Stimulated activated CD4-positive, alpha-beta T cell treated with anti-CD3 and anti-CD28 coated beads, Interleukin-15, amount 100 ng/mL, for 24 hours (primary cell): ENCODE measurements at regions not wholly inside any gene's neighbourhood (a gene's known extent, or its start where the extent isn't known, plus 50 kb on each side); places are given as distances from the start of the nearest gene placed in this dataset.

Experiments
- DNase-seq: peaks from one replicate; pipeline ENCODE4 v3.0.0-alpha.2; 2020

DNA sequence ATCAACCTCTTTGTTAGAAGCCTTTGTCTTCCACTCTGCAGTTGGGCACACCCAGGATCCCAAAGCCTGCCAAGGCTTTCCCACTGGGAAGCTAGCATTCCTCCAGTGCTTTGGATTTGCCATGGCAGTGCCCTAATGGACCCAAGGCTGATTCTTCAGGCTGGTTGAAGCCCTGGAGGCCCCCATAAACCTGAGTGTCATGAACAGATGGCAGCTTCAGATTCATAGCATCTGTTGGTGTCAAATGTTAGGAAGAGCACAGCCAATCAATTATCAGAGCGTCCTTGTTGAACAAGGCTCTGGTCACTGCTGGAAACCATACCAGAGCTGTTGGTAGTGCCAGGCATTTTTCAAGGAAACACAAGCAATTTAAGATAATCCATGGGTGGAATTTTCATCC, 241.1 kb upstream of the KLF4 start:
- DNase-seq, result no peak

DNA sequence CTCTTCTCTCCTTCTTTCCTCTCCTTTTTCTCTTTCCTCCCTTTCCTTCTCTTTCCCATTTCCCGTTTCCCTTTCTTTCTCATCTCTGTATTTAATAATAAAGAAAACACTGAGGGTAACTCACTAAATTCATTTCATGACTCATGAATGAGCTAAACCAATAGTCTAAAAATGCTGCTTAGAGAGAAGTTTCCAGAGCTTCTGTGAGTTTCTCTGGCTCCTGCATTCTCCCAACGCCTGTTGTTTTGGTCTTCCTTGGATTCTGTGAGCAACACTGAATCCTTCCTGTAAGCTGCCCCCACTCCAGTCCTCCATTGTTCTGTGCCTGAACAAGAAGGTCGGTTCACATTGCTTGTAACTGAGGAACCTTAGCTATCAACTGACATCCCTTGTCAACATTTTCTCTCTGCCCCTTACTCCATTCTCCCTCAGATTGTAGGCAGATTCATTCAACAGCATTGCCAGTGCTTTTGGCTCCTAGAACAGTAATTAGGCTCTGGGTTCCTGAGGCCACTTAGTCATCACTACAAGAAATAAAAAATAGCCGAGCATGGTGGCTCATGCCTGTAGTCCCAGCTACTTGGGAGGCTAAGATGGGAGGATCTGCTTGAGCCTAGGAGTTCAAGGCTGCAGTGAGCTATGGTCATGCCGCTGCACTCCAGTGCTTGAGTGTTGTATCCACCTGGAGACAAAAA, 237.7 kb upstream of the KLF4 start:
- no peak for DNase-seq

DNA sequence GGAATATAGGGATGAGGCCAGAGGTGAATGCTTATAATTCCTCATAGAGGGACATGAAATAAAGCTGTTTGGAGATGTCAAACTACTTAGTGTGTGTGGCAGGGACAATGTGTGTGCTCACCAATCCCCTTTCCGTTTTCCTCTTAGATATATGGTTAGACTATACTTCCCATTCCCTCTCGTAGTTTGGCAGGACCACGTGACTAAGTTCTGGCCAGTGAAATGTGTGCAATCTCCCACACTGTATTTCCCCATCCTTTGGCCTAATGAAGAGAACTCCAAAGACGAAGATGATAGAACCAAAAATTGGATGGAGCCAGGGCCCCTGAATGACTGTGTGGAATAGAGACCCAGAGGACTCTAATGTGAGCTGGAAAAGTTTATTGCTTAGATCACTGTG, 233.4 kb upstream of the KLF4 start:
- DNase-seq, result no peak

DNA sequence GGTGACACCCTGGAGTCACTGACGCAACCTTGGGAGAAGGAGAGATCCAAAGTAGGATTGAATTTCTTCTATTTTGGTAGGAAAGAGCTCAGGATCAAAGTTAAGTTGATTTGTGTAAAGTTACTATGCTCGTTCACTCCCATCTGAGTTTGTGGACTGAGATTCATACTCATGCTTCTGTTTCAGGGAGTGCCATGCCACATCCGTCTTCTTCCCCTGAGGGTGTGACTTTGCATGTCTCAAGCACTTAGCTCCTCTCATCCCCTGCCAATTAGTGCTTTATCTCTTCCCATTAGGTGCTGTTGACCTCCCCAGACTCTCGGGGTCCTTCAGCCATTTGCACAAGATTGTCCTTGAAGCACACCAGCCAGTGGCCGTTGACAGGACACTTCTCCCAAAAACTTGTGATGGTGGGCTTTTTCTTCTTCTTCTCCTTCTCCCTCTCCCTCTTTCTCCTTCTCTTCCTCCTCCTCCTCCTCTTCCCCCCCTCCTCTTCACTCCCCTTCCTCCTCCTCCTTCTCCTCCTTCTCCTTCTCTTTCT, 232.2 kb upstream of the KLF4 start:
- DNase-seq, result no peak

DNA sequence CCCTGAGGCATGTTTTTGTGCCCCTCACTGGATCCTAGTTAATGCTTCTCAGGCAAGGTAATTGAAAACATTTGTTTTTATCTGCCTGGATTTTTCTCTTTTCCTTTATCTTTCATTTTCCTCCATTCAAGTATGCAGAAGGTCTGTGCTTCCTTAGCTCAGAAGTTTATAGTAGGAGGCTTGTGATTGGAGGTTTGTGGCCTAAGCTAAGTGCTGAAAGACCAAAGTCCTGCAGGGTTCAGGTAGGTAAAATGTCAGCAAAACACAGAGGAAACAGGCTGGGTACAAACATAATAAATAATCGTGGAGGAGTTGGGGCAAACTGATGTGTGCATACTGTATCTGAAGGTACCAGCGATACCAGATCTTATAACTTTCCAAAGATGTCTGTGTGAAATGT, 230.9 kb upstream of the KLF4 start:
- DNase-seq, result no peak

DNA sequence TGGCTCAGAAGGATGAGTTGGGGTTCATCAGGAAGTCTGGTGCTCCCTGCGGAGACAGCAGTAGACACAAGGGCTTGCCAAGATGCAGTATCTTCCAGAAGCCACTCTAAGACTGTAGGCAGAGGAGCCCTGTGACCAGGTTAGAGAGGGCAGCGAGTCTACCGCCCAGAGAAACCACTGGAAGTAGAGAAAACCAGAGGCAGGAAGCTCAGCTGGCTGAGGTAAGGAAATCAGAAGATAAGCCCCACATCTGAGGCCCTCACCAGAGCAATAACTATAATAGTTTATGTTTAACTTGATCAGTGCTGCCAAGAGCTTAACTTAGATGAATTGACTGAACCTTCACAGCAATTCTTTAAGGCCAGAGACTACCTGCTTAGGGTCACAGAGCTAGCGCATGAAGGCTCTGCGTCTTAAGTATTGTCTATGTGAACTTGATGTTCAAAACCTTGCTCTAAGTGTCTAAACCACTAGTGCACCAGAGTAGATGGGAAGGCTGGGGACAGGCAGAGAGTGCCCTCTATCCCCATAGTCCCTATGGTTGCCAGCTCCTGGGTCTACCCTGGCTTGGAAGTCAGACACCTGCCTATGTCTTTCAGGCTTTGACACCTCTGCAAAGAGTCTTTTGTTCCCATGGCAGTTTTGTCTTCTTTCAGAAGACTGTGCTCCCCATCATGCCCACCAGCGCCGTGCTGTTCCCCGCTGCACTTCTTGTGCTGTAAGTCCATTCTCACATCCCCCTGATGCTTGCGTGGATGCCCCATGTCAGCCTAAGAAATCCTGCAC, 228.2 kb upstream of the KLF4 start:
- no peak for DNase-seq

DNA sequence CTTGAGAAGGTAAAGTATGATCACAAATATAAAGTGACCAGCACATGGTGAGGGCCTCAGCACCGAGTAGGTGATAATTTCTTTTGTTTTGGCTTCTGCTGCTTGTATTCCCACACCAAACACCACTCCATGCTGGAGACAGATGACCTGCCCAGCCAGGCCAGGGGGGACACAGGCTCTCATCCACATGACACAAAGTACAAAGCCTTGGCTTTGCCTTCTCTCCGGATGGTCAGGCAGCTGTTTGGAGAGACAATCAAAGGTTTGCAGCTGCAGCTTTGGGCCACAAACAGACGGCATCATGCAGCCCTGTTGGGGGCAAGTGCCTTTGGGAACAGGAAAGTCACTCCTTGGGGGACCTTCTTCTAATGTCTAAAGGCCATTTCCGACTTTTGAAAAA, 226.2 kb upstream of the KLF4 start:
- DNase-seq, result no peak

DNA sequence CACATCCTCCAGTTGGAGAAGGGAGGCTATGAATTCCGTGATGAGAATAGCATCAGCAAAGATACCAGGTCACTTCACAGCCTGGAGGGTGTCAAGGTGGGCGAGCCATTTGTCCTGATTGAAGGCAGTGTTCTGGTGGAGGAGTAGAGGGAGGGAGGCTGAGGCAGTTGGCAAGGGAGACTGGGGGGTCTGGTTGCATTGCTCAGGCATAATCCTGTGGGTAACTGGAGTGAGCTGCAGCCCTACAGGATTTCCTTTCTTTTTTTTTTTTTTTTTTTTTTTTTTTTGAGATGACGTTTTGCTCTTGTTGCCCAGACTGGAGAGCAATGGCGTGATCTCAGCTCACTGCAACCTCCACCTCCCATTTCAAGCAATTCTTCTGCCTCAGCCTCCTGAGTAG, 223.9 kb upstream of the KLF4 start:
- DNase-seq, result no peak

DNA sequence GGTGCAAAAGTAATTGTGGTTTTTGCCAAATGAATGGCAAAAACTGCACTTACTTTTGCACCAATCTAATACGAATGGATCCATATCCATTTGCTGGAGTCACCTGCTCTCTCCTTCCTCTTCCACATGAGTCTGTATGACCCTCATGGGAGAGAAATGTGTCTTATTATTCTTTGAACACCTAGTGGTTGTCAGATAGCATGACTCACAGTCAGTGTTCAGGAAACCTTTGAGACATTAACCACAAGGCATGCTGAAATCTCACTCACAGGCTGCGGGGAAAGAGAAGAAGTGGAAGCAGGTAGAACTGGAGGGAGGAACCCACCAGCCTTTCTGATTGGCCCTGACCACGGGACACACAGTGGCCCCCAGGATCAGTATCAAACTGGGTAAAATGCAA, 222.8 kb upstream of the KLF4 start:
- no peak for DNase-seq

DNA sequence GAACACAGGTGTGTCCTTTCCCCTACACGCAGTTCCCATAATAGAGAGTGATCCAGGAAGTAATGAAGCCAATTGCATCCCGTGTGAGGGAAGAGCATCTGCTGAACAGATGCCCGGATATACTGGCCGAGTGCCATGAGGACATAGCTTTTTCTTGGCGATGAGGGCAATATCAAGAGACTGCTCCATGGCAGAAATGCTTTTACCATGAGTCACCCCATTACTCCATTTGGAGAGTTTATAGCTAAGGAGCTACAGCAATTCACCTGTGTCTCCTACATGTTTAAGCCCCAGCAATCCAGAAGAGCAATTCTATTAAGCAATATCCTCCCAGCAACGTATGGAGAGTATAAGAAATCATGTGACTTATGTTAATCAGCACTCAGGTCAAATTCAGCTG, 222.0 kb upstream of the KLF4 start:
- DNase-seq, result no peak

DNA sequence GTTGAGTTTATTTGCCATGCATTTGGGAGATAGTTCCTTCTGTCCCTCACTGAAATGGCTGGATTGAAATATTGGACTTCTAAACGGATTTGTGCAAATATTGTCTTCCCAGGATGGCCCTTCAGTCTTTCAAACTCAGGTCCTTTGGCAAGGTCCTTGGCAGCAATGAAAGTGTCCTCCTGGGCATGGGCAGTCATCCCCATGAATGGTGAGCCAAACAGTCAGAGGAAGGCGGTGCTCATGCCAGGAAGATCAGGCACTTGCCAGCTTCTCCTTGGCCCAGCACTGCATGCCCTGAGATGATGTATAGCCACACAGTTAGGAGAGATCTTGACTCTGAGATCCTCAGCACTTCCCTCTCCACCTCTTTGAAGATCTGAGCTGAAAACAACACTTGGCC, 221.4 kb upstream of the KLF4 start:
- no peak for DNase-seq

DNA sequence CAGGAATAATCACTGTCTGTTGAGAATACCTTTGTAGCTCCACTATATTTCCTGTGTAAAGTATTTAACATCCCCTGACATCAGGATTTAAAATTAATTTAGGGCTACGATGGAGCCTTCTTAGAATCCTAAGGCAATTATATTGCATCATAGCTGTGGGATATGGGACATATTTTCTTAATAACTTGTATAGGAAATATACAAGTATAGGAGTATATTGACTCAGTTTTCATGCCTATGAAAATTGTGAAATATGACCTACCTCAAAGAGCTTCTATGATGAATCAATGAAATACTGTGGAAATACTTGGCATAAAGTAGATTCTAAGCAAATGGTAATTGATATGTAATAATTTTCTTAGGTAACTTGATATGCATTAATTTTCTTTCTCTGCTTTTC, 221.0 kb upstream of the KLF4 start:
- DNase-seq, result no peak

DNA sequence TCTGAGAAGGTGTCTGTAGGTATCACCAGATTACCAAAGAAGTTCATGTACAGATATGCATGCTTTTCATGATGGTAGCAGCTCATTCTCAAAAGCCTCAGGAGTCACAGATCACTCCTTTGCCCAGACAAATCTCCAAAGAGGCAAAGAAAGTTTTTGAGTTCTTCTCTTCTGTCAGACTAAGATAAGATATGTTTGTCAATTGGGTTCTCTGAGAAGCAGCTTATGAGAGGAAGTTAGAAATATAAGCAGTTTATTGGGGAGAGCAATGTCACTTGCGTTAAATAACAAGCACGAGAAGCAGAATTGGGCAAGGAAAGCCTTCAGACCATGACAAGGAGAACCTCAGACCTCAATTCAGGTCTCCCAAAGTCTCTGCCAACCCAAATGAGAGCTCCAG, 219.2 kb upstream of the KLF4 start:
- no peak for DNase-seq

DNA sequence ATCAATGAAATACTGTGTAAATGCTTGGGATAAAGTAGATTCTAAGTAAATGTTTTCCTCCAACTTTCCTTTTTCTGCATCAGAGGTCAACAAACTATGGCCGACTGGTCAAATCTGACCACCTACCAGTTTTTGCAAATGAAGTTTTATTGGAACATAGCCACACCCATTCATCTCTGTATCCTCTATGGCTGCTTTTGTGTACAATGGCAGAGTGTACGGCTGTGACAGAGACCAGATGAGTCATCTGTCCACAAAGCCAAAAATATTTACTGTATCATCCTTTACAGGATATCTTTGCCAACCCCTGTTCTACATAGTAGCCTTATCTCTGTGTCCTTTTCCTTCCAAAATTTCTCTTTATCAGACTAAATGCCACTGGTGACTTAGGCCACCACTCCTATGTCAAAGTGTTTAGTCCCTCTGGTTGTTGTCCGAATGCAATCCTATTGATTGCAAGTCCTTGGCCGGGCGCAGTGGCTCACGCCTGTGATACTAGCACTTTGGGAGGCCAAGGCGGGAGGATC, 218.4 kb upstream of the KLF4 start:
- no peak for DNase-seq

DNA sequence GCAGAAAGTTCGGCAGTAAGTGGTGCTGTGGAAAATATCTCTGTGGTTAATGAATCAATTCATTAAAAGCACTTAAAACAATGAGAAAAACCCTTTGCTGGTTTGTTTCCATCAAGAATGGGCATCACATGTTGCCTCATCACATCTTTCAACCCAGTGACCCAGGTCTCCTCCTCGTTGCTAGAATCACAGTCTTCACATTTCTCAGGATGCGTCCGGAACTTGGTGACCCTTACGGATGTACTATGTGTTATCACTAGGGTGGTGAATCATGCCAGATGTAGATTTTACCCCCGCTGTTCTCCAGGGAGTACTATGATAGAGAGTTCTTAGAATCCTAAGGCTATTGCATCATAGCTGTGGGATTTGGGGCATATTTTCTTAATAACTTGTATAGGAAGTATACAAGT, 217.9 kb upstream of the KLF4 start:
- DNase-seq, result no peak

DNA sequence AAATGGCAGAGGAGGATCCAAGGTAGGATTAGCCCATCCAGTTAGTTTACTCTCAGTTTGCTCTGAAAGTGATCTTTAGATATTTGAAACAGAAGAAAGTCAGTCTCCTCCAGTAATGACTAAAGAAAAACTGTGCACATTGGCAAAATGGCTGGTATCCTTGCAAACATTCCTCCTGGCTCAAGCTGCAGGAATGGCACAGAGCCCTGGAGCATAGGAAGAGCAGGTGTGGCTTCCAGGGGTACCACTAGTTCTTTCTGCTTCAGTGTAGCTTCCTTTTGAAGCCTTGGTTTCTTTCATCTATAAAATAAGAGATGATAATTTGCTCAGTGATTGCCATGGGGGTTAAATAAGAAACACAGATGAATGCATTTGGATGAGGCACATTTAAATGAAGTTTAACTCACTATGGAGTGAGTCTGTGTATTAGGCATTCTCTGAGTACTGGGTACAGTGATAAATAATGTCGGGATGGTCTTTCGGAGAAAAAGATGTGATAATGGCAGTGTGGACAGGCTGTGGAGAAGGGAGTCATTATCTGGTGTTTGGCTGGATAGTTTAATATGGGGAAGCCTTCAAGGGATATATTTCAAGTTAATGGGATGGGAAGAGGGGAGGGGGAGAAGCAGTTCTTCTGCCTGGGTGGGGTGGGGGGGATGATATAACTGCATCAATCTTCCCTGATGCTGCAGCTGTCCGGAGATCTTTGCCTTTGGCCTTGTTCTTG, 217.3 kb upstream of the KLF4 start:
- no peak for DNase-seq

DNA sequence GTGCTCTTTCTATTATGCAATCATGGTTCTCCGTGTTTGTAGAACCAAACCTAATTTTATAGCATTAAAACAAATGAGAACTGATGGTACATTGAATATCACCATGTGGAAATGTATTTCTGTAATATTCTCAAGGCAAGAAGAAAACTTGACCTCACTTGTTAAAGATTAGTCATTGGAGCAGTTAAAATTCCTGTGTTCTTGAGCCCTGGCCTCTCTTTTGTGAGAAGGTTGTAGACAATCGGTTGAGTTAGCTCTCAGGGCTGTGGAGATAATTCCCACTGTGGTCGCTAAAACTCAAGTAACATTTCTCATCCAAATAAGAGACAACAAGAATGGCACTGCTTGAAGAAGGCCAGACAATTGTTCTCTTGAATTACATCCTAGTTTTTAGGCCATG, 216.0 kb upstream of the KLF4 start:
- DNase-seq, result no peak

DNA sequence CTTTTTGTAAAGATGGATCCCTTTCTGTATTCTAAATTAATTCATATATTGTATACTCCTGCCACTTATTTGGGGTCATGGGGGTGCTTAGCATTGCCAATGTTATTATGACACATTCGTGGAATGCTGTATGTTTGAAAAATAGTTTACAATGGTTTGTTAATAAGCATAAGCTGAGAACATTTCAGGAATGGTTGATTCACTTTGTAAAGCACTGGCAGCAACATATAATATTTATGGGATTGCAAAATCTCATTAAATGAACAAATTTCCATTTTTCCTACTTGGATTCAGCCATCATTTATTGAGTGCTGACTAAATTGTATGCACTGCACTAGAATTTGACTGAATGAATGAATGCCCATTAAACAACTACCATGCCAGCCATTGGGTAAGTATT, 215.2 kb upstream of the KLF4 start:
- no peak for DNase-seq

DNA sequence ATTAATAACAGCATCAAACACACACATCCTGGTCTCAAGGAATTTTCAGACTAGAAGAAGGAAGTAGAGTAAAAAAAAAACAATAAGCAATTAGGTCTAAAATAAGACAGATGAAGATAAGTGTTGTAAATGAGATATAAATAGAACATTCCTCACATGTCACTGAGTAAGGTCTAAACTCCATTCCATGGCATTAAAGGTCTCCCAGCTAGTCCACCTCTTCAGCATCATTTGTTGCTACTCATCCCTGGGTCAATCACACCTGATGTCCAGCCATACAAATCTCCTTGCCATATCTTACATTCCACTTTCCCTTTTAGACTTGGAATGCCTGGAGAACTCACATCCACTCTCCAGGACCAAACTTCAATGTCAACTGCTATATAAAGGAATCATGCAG, 214.1 kb upstream of the KLF4 start:
- no peak for DNase-seq

DNA sequence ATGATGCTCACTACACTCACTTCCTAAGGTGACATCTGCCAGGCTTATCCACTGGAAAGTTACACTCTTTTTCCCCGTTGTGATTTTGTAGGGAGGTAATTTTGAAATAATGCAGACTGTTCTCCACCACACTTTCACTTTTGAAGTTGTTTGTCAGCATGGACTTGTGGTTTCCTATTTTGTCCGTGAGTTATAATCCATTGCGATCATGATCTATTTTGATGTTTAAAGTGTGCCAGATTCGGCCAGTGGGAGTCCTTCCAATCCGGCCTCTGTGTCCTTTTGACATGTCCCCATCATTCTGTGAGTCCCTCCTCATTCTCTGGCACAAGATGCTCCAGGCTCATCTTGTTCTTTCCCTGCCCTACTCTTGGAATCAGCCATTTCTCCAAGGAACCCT, 211.3 kb upstream of the KLF4 start:
- no peak for DNase-seq

DNA sequence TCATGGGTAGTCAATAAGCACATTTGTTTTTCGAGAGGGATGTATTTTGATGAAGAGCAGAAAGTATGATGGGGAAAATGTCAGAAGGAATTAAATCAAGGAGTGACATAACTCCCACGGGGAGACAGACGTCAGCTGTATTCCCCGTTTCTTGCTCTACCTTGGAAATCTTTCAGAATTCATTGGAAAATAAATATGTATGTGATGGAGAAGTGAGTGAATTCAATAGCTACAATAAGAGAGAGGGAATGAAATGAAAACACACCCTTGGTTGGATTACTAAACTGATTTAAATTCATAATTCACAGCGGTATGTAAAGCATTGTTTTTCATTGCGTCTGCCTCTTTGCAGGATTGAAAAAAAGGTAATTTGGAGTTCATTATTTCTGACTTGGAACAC, 209.7 kb upstream of the KLF4 start:
- DNase-seq, result no peak

DNA sequence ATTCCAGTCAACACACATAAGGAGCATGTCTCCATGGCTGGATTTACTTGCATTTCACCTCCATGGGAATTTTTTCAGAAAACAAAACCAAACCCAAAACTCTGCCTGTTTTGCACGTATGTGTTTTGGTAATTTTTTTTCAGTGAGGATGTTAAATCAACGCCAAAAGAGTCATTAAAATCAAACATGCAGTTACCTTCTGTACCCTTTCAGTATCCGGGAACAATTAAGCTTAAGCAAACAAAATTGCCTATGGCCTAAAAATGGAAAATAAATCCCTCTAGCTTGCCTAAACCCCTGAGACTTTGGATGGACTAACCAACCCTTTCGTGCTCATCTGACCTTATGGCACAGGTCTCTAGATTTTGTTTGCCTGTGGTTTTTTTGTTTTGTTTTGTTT, 209.2 kb upstream of the KLF4 start:
- DNase-seq, result no peak

DNA sequence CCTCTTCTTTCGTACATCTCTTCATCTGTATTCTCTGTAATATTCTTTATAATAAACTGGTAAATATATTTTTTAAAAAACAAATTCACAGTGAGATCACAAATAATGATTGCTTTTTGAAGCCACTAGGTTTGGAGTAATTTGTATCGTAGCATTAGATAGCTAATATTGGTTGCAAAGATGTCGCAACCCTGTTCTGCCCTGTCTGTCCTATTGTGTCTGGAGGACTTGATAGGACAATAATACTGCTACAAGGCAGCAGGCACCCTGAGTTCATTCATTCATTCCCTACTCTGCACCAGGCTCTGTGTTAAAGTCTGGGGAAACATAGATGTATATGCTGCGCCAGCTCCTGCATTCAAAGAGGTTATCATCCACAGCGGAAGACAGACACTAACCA, 206.7 kb upstream of the KLF4 start:
- no peak for DNase-seq

DNA sequence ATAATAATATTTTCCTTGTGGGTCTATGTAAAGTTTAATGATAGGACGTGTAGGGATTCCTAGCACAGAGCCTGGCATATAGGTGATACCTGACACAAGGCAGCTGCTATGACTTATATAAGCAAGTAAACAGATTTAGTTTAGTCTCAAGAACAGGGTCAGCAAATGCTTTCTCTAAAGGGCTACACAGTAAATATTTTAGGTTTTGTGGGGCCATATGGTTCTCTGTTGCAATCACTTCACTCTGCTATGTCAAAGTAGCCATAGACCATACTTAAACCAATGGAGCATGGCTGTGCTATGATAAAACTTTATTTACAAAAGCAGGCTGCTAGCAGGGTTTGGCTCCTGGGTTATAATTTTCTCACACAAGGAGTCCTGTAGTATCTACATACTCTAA, 204.8 kb upstream of the KLF4 start:
- DNase-seq, result no peak
